GM12878 (cell line): ENCODE measurements at regions not wholly inside any gene's neighbourhood (a gene's known extent, or its start where the extent isn't known, plus 50 kb on each side); places are given as distances from the start of the nearest gene placed in this dataset.

Source experiments
- ATAC-seq: fragments of 200-7000 bp; cut with Tn5 transposase; 3 replicates; pipeline ENCODE4 v1.9.1; 2020; ENCODE audit warnings: mild to moderate bottlenecking, moderate library complexity
- BruUV-seq: library from RNA; stranded (reverse); fragments of 400-500 nt; replicated peaks from 2 replicates; lab custom pipeline; 2021; lab: Mats Ljungman, UMichigan
- CTCF ChIA-PET: fragments of 300-600 bp; sonication (Branson Sonifier 250); formaldehyde crosslinking; extraction: SDS; loops from one replicate; lab custom pipeline; 2021; ENCODE audit warnings: inconsistent platforms; lab: Yijun Ruan, JAX
- POLR2A ChIA-PET: fragments of 350-600 bp; formaldehyde crosslinking; extraction: SDS; loops from one replicate; lab custom pipeline; 2021; ENCODE audit warnings: inconsistent platforms; lab: Charles Lee
- RAD21 ChIA-PET: fragments of 300-600 bp; sonication (Branson Sonifier 250); formaldehyde crosslinking; loops from one replicate; lab custom pipeline; 2023; ENCODE audit warnings: antibody characterized with exemption; ENCODE audit not compliant: unreplicated experiment; lab: Charles Lee
- SMC1A ChIA-PET: fragments of 300-600 bp; sonication (Branson Sonifier 250); formaldehyde crosslinking; loops from one replicate; lab custom pipeline; 2023; ENCODE audit not compliant: unreplicated experiment, uncharacterized antibody; lab: Charles Lee
- DNase-seq: peaks from one replicate; pipeline ENCODE4 v3.0.0-alpha.2; 2011; ENCODE audit warnings: low read depth, low spot score
- FAIRE-seq: peaks from 3 replicates; lab custom pipeline; 2011; peaks lifted over from hg19 to GRCh38; lab: Jason Lieb, UNC
- H2AFZ ChIP-seq: 2 replicates; pipeline ENCODE4 v1.6.0; 2011; ENCODE audit warnings: low read depth, low read length, control low read depth; ENCODE audit not compliant: control insufficient read depth
- H3K27ac ChIP-seq: 2 replicates; pipeline ENCODE4 v1.5.1; 2011; ENCODE audit warnings: control low read depth; ENCODE audit not compliant: control insufficient read depth, insufficient read depth
- H3K27me3 ChIP-seq, 2 experiments: replicated peaks in 1 of 2; 2 replicates each; pipeline versions ENCODE4 v1.6.0 to v1.6.1; 2011; ENCODE audit warnings: low read length in 1 of 2; ENCODE audit not compliant: control insufficient read depth in 2 of 2, insufficient read depth in 2 of 2
- H3K36me3 ChIP-seq, 2 experiments: 2 replicates each; pipeline ENCODE4 v1.5.1; 2011; ENCODE audit warnings: low read length in 1 of 2; ENCODE audit not compliant: control insufficient read depth in 2 of 2, insufficient read depth in 2 of 2
- H3K4me1 ChIP-seq: 2 replicates; pipeline ENCODE4 v1.6.1; 2011; ENCODE audit warnings: mild to moderate bottlenecking, low read length, moderate library complexity, mixed read lengths; ENCODE audit not compliant: control insufficient read depth, insufficient read depth
- H3K4me2 ChIP-seq: 2 replicates; pipeline ENCODE4 v1.6.0; 2011; ENCODE audit warnings: control low read depth; ENCODE audit not compliant: control insufficient read depth, insufficient read depth
- H3K4me3 ChIP-seq: fragments of 200-600 bp; sonication (generic); 2 replicates; pipeline ENCODE4 v1.5.1; 2016
- H3K79me2 ChIP-seq: 2 replicates; pipeline ENCODE4 v1.6.0; 2011; ENCODE audit warnings: low read length; ENCODE audit not compliant: control insufficient read depth, insufficient read depth
- H3K9ac ChIP-seq: 2 replicates; pipeline ENCODE4 v1.8.0; 2011; ENCODE audit warnings: low read length, control low read depth, mixed read lengths; ENCODE audit not compliant: control insufficient read depth, insufficient read depth
- H3K9me3 ChIP-seq: replicated peaks from 3 replicates; pipeline ENCODE4 v1.5.1; 2011; ENCODE audit warnings: mild to moderate bottlenecking, low read length; ENCODE audit not compliant: control insufficient read depth, insufficient read depth
- H4K20me1 ChIP-seq: 2 replicates; pipeline ENCODE4 v1.6.0; 2011; ENCODE audit not compliant: control insufficient read depth, insufficient read depth
- HDAC2 ChIP-seq: fragments of 200-600 bp; sonication (generic); IDR thresholded peaks from 2 replicates; pipeline ENCODE4 v1.6.1; 2017
- RAD51 ChIP-seq: fragments of 450-650 bp; IDR thresholded peaks from 2 replicates; pipeline ENCODE4 v1.6.1; 2016; ENCODE audit warnings: moderate library complexity, mild to moderate bottlenecking, inconsistent platforms
- SIX5 ChIP-seq: IDR thresholded peaks from 2 replicates; pipeline ENCODE4 v1.6.1; 2011; ENCODE audit warnings: mild to moderate bottlenecking, low read depth, low read length, moderate library complexity; ENCODE audit not compliant: severe bottlenecking
- TARDBP ChIP-seq: IDR thresholded peaks from 2 replicates; pipeline ENCODE4 v1.6.1; 2016; ENCODE audit warnings: borderline replicate concordance
- ZNF622 ChIP-seq: fragments of 450-650 bp; IDR thresholded peaks from 2 replicates; pipeline ENCODE4 v1.6.1; 2017; ENCODE audit warnings: mild to moderate bottlenecking, inconsistent platforms
- WGBS: methylation state at CpG from one replicate; pipeline ENCODE4 v1.1.6; 2016; ENCODE audit warnings: low lambda C conversion rate; ENCODE audit not compliant: insufficient replicate concordance, insufficient coverage; ENCODE audit errors: missing lambda C conversion rate; 5-methylcytosine and 5-hydroxymethylcytosine counted together
- in situ Hi-C: fragments of 300-500 bp; cut with MboI; formaldehyde crosslinking; loops from 9 replicates; pipeline ENCODE4 v1.14.3; 2018; ENCODE audit warnings: mixed read lengths
- intact Hi-C: fragments of 100-400 bp; cut with micrococcal nuclease; formaldehyde crosslinking; loops from one replicate; pipeline ENCODE4 v1.14.2; 2022; ENCODE audit not compliant: unreplicated experiment
- TF ChIP-seq, protein P1 (sequence below): fragments of 150-350 bp; IDR thresholded peaks from 2 replicates; pipeline ENCODE4 v1.6.1; 2014; ENCODE audit warnings: mild to moderate bottlenecking, low read depth, low read length
- TF ChIP-seq, protein P2 (sequence below): fragments of 450-650 bp; IDR thresholded peaks from 2 replicates; pipeline ENCODE4 v1.6.1; 2017; ENCODE audit warnings: low read depth, mild to moderate bottlenecking, moderate library complexity
- TF ChIP-seq, protein P3 (sequence below): fragments of 450-650 bp; IDR thresholded peaks from 2 replicates; pipeline ENCODE4 v1.6.1; 2017; ENCODE audit warnings: mild to moderate bottlenecking, low read depth, inconsistent platforms; ENCODE audit not compliant: poor library complexity, severe bottlenecking

DNA sequence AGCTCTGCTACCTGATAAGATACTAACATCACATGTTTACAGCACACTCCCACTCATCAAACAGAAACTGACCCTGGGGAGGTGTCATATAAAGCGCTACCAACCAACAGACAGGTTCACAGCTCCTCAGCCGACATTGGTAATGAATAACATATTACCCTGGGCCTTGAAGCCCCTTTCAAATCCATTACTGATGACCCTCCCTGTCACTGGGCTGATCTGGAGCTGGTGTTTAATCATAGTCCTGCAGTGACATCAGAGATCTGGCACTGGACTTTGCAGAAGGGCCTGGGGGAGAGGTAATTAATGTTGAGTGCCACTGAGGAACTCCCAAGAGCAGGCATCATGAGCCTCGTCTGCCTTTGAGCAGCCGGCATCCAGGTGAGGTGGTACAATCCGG lies 306.5 kb upstream of the NFE2L3 start:
- Histone ChIP-seq H3K79me2 (no peaks in the 10 kb centered on the region), H3K4me1 (no peaks in the 10 kb centered on the region), H3K4me3 (no peak overlapping the region), H3K4me2 (no peak overlapping the region), H3K9ac (no peak overlapping the region), H3K27me3 (no peaks in the 10 kb centered on the region; a peak in 1 of 4 replicates), H4K20me1 (no peaks in the 10 kb centered on the region), H3K9me3 (no peaks in the 10 kb centered on the region), H3K27ac (no peak overlapping the region), H3K36me3 (no peaks in the 10 kb centered on the region), H2AFZ (no peak overlapping the region)
- SMC1A ChIA-PET, result interaction anchor here (0.8 kb wide), 1 partner anchor 10 kb away, joined by 3 read pairs; no protein-coding TSS in a partner anchor
- RAD21 ChIA-PET, result no interaction called here
- 38% methylated on average over 5 of the region's 5 CpGs for WGBS
- in situ Hi-C loops, result no loop called here
- TF ChIP-seq, protein P1, sequence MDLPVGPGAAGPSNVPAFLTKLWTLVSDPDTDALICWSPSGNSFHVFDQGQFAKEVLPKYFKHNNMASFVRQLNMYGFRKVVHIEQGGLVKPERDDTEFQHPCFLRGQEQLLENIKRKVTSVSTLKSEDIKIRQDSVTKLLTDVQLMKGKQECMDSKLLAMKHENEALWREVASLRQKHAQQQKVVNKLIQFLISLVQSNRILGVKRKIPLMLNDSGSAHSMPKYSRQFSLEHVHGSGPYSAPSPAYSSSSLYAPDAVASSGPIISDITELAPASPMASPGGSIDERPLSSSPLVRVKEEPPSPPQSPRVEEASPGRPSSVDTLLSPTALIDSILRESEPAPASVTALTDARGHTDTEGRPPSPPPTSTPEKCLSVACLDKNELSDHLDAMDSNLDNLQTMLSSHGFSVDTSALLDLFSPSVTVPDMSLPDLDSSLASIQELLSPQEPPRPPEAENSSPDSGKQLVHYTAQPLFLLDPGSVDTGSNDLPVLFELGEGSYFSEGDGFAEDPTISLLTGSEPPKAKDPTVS, result no peak
- TF ChIP-seq HDAC2 (no peak), RAD51 (no peak), ZNF622 (no peak), TARDBP (no peak), SIX5 (no peak)
- TF ChIP-seq, protein P2, sequence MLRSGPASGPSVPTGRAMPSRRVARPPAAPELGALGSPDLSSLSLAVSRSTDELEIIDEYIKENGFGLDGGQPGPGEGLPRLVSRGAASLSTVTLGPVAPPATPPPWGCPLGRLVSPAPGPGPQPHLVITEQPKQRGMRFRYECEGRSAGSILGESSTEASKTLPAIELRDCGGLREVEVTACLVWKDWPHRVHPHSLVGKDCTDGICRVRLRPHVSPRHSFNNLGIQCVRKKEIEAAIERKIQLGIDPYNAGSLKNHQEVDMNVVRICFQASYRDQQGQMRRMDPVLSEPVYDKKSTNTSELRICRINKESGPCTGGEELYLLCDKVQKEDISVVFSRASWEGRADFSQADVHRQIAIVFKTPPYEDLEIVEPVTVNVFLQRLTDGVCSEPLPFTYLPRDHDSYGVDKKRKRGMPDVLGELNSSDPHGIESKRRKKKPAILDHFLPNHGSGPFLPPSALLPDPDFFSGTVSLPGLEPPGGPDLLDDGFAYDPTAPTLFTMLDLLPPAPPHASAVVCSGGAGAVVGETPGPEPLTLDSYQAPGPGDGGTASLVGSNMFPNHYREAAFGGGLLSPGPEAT, result no peak
- TF ChIP-seq, protein P3, sequence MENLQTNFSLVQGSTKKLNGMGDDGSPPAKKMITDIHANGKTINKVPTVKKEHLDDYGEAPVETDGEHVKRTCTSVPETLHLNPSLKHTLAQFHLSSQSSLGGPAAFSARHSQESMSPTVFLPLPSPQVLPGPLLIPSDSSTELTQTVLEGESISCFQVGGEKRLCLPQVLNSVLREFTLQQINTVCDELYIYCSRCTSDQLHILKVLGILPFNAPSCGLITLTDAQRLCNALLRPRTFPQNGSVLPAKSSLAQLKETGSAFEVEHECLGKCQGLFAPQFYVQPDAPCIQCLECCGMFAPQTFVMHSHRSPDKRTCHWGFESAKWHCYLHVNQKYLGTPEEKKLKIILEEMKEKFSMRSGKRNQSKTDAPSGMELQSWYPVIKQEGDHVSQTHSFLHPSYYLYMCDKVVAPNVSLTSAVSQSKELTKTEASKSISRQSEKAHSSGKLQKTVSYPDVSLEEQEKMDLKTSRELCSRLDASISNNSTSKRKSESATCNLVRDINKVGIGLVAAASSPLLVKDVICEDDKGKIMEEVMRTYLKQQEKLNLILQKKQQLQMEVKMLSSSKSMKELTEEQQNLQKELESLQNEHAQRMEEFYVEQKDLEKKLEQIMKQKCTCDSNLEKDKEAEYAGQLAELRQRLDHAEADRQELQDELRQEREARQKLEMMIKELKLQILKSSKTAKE, result no peak
- DNase-seq (no peak), FAIRE-seq (no peak), ATAC-seq (no peak)
- POLR2A ChIA-PET, result no interaction called here
- BruUV-seq, result no TSS peak
- intact Hi-C loops, result no loop called here
- CTCF ChIA-PET, result interaction anchor here (0.8 to 2.5 kb wide), 3 partner anchors 9 to 33 kb away, joined by 3 to 10 read pairs (median 4); no protein-coding TSS in a partner anchor
